NCI-H2107 (cell line): ENCODE measurements at regions not wholly inside any gene's neighbourhood (a gene's known extent, or its start where the extent isn't known, plus 50 kb on each side); places are given as distances from the start of the nearest gene placed in this dataset.
"Not testable (repeated sequence)": the region's sequence is repeated elsewhere in the genome, so short reads cannot be mapped to it uniquely, and the experiment has no call there.

Experiments used
- DNase-seq: peaks from one replicate; lab custom pipeline; 2025; lab: John Stamatoyannopoulos, UW

DNA sequence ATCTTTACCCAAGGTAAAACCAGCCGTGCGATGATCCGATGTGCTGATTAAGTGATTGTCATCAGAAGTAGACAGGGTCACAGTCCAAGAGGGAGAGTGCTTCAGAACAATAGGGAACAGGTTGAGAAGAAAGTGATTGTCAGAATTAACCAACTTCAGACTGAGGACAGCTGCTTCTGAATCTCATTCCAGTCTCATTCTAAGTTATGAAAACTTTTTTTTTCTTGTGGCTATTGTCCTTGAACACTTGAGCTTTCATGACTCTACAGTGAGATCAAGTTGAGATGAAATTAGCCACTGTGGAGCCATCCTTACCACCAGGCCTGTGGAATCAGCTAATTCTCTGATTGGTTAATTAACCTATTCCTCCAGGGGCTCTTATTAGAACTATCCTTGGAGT, 159.9 kb upstream of the WWC1 start:
- no peak for DNase-seq

DNA sequence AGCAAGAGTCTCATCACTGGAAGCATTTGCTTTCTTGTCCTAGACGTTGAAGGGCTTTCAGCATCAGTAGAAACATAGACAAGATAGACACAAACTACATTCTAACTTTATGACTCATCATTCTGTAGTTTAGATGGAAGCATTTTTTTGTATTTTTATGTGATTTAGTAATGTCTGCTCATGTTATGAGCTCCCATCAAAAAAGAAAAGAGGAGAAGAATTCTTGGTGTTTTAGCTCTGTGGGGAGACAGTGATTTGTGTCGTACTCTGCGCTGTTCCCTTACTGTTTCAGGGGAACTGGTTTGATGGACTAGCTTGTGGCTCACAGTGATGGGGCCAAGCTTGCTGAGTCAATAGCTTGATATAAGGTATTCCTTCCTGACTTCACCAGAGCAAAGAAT, 159.2 kb upstream of the WWC1 start:
- no peak for DNase-seq

DNA sequence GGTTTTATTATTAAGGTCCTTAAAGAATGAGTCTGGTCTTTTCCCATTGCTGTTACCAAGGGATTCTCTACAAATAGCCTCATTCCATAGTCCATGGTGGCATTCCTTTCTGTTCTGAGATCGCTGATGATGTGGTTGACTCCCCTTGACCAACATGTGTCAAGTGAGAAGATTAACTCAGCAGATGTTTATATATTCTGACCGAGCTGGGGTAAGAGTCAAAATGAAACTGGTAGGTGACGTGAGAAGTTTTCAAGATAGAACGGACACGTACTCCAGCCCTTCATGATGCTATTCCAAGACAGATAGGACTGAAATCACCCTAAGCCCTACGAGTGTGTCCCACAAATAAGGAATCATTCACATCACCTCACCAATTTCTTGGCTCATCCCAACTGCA, 155.5 kb upstream of the WWC1 start:
- no peak for DNase-seq

DNA sequence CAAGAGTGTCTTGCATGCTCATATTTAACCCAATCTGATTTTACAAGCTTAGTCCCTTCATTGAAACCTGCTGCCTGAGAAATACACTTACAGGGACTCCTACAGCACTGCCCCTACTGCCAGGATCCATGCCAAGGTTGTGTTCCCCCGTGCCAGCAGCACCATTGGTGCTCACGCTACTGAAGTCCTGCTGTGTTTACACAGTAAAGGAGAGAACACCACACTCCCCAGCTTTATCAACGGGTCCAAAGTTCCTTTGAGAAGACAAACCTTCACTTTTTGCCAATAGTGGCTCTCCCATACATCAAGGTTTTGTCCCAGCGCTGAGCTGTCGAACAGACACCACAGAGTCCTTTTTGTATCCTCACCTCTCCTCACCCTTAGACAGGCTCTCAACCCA, 155.1 kb upstream of the WWC1 start:
- no peak for DNase-seq

DNA sequence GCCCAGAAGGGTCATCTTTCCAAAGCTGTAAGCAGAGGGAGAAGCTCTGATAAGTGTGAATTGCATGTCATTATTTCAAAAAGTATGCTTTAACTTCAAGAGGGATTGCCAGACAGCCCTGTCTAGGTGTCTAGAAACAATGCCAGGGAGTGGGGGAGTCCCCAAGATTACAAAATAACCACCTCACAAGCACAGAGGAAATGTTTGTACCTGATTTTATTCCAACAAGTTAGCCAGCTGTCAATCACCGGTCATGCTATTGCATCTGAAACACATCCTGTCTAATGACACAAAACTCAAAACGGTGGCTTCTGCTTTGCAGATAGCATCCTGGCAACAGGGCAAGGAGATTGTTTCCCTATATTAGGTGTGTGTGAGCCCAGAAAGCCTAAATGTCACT, 154.2 kb upstream of the WWC1 start:
- DNase-seq: no peak

DNA sequence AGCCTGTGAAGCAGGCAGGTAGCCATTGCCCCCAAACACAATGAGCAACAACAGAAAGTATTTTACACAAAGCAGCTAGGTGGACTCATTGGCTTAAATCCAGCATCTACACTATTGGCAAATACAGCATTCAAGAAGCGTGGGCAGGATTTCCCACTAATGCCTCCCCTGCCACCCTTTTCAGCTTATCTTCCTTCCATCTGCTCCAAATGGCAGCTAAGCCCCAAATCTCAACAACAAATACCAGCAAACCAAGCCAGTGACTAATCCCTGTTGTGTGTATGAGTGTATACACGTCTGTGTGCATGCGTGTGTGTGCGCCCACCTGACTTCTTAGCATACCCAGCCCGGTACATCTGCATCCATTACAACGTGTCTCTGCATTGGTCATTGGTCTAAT, 151.2 kb upstream of the WWC1 start:
- no peak for DNase-seq

DNA sequence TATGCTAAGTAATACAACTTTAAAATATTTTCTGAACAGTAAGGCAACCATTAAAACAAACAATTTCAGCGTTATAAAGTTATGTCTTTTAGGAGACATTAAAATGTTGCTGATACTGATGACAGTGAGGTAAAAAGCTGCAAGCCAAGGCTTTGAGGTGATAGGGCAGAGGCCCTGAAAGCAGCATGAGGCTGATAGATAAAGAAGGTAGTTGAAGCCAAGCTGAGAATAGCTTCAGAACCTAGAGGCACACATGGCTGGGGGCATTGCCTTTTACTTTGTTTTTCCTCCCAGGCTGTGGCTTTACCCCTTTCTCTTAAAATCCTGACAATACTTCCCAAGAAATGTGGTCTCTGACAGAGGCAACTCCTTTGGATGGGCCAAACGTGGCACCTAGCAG, 149.0 kb upstream of the WWC1 start:
- DNase-seq: no peak

DNA sequence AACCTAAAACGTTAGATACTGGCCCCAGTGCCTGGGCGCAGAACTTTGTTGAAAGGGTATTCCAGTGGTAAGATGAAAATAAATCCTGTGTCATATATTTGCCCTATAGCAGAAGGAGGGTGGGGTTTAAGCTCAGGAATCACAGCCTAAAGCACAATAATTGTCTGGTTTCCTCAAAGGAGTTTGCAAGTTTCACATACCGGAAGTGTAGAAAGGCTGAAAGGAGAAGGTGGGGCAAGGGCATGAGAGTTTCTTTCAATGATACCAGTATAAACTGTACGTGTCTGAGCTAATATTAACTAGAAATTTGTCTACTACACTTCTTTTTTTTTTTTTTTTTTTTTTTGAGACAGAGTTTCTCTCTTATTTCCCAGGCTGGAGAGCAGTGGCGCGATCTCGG, 147.9 kb upstream of the WWC1 start:
- DNase-seq: not testable (repeated sequence)

DNA sequence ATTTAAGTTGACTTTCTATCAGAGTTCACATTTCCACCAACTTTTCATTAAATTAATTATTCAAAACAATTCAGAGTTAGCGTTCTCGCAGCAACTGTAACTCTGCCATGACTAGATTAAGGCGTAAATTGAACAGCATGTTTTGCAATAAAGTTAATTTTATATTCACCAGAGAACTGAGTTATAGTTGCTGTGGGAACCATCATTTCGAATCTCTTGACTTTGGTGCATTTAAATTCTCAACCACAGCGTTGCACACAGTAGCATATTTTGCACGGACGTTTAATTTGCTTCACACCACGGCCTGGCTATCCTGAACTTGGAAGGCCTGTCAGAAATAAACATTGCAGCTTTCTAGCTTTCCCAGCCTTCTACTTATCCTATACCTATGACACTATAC, 144.3 kb upstream of the WWC1 start:
- no peak for DNase-seq

DNA sequence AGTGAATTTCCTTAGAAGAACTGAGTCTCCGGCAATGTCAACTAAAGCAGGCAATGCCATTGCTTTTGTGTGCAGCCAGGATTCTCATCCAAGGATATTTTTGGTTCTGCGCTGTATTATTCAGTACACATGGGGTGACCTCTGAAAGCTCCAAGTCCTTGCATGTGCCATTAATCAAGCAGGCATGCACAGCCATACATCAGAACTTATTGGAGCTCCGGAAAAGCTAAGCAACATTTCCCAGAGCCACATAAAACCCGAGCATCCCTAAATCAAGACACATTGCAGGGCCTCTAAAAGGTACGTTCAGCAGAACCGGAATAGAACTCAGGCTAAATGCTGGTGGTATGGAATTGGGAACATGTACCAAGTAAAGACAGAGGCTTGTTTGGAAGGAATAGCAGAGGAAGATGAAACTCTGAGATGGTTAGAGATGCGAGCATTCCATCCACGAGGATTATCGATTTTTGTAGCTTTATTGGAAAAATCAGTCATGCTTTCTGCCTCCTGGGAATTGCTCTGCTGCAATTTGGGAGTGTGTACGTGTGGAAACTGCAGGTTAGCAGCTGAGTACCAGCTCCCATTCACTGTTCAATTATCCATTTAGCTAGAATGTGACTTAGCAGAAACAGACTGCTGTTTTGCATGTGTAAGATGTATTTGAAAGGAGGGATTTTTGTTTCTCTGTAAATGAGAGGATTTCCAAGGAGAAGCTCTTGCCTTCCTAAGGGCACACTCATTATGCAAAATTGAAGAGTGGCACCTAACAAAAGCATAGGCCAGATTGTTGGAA, 143.7 kb upstream of the WWC1 start:
- DNase-seq: no peak

DNA sequence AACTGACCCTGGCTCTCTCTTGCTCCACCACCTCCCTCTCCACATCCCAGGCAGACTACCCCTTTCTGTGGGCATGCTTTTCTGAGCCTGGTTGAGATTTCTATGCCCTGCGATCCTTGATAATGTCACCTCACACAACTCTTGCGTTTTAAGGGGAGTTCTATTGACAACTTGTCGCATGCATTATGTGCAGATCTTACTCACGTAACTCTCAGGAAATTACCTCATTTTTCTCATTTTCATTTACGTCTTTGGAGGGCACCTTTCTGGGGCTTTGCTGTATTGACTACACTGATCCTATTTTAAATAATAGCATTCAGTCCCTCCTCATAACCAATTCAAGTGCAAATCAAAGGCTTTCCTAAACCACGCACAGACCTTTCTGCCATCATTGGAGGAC, 140.4 kb upstream of the WWC1 start:
- DNase-seq: no peak

DNA sequence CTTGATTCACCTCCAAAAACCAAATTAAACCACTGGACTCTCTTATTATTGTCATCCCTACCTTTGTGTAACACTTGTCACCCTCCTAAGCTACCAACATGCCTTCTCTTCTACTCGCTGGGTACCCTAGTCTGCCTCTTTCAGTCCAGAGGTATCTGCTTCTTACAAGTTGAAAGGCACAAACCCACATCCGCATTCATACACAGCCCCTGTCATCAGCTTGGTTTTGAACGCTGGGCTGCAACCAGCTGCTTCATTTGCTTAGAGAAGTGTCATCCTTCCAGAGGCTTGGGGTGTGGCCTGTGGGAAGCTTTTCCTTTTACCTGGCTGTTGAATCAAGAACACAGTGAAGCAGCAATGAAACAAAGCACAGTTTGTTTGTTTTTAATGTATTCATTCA, 138.8 kb upstream of the WWC1 start:
- no peak for DNase-seq

DNA sequence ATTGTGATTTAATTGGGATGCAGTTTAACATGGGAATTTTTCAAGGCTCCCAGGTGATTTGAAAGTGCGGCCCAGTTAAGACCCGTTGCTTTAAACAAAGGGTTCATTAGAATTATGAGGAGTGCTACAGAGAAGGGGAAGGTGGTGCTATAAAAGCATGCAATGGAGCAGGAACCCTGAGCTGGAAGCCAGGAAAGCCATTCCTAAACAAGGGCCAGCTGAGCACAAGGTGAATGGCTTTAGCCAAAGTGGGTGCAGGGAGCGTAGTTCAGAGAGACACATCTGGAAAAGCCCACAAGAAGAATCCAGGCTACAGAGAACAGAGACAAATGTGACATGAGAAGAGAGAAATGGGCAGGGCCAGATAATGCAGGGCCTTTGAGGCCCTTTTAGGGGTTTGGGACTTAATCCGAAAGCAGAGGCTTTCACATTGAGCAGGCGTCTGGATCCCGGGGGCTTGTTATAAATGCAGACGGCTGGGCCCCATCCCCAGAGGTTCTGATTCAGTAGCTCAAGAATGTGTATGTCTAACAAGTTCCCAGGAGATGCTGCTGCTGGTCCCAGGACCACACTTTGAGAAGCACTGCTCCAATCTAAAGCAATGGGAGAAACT, 138.1 kb upstream of the WWC1 start:
- DNase-seq: no peak

DNA sequence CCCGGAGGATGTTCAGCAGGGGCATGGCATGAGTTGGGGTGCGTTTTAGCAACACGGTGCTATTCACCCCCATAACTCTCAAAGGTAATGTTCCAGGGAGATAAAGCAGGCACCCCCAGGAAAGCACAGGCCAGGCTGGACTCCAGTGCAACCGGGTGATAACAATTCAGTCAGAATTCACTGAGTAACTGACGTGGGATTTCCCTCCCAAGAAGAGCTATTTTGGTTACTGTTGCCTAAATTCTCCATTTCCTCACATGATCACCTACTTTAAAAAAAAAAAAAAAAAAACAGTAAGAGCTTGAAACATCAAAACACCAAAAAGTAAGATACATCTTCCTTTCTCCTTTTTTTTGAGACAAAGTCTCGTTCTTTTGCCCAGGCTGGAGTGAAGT, 137.6 kb upstream of the WWC1 start:
- no peak for DNase-seq

DNA sequence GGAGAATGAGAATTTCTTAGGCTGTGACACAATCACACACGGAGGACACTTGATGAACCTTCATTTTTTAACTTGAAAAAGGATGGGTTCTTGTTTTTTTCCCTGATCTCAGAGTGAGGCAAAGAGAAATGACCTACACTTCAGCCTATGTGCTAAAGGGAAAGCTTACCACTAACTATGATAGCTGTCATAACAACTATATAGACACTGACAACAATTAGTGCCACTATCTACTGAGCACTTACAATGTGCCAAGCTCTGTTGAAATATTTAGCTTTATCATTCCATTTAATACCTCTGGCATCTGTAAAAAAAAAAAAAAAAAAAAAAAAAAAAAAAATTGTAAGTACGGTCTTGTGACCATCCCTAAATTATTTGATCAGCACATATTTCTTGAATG, 135.9 kb upstream of the WWC1 start:
- no peak for DNase-seq

DNA sequence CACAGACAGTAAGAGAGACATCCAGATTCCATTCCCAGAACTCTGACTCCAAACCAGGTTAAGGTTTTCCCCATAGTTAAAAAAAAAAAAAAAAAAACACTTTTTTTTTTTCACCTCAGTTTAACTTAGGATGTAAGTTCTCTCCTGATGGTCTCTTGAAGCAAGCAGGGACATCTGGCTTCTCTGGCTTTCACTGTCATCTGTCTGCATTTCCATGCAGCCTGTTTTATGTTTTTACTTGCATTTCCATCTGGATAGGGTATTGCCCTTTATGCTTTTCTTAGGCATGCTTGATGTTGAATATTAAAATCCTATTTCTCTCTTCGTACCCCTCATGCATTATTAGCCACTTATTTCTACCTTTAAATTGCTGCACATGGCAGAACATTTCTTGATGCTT, 135.3 kb upstream of the WWC1 start:
- no peak for DNase-seq

DNA sequence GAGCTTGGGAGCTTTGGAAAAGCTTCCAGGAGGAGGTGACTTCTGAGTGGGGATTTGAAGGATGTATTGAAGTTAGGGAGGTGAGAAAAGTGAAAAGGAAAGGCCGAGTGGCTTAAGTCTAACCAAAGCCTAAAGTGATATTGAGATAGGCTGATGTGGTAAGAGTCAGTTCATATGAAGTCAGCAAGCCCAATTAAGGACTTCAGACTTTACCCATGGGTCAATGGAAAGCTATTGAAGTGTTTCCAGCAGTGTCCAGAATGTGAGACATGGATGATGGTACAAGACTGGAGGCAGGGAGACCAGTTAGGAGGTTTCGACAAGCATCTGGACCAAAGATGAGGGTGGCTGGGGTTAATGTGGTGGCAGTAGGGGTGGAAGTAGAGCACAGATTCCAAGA, 134.3 kb upstream of the WWC1 start:
- DNase-seq: no peak

DNA sequence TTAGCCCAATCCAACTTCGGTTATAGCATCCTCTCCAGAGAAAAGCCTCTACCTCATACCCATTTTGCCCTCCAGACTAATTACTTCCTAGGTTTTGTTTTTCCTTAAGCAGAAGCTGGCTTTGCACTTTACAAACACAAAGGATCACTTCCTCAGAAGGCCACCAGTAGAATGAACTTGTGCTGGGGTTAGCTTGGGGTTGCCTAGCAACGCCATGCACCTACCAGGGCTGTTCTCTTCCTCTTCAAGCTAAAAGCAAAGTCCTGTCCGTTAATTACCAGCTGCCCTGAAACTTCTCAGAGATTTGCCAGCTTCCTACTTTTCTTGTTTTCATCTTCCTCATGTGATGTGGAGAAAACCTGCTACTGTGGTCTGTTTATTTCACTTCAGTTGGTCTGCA, 132.0 kb upstream of the WWC1 start:
- DNase-seq: no peak

DNA sequence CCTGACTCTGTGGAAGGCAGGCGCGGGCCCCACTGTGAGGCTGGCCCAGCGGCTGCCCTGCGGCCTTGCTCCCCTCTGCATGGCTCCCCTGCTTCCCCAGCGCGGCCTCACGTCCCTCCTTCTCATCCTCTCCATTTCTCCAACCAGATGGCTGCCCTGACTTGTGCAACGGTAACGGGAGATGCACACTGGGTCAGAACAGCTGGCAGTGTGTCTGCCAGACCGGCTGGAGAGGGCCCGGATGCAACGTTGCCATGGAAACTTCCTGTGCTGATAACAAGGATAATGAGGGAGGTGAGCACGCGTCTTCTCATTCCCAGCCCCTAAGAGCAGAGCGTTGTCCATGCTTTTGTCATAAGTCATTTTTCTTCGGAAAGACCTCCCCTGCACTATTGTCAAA, 129.0 kb upstream of the WWC1 start:
- no peak for DNase-seq

DNA sequence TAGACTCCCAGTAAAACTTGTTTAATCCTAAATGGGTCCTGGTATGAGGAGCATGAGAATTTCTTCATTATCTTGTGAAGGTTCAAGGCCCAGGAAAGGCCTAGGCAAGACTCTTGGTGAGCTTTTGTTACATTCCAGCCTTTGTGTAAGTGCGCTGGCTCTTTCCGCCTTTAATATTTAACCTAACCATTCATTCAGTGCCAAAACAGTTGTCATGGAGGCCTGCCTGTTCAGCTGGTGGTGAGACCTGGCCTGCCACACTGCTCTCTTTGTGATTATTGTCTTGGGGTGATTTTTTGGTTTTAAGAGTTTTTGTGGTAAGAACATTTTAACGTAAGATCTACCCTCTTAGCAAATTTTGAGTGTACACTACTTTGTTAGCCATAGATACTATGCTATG, 127.5 kb upstream of the WWC1 start:
- DNase-seq: no peak

DNA sequence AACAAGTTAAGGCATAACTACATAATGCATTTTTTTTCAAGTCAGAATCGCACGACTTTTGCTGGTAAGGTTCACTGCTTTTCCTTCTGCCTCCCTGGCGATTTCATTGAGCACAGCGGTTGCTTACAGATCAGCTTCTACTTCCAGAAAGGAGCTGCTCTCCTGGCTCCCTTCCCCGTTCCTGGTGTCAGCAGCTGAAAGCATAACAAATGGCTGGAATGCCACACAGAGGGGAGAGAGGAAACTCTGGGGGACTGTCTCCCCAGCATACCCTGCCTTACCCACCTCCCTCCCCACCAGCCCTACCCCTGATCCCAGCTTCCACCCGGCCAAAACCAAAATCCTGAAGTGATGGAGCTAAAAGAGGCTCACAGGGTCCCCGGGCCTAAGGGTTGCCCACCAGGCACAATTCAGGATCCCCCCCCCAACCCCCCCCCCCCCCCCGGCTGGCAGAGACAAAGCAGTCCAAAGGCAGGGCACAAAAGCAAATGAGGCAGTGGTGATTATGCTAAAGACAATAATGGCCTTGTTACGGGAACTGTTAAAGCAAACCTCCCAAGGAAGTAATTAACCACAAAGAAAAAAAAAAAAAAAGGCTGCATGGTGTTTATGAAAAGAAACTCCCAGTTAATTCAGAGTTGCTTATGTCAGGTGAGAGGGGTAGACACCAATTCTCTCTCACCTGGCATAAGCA, 126.1 kb upstream of the WWC1 start:
- no peak for DNase-seq

DNA sequence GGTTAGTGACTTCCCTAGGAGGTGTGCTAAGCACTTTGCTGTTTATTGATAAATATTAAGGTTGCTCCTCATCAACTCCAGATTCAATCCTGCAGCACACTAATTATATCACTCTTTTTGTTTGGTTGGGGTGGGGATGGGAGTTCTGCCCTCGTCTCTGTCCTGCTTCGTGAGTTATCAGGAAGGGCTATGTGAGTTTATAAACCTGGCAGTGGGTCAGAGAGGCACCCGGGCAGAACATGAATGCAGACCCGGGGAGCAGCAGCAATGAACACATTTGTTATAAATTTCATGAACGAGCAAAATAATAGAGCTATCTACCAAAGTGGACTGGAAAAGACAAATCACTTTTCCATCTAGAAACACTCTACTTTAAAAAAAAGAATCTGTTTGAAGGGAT, 125.5 kb upstream of the WWC1 start:
- no peak for DNase-seq

DNA sequence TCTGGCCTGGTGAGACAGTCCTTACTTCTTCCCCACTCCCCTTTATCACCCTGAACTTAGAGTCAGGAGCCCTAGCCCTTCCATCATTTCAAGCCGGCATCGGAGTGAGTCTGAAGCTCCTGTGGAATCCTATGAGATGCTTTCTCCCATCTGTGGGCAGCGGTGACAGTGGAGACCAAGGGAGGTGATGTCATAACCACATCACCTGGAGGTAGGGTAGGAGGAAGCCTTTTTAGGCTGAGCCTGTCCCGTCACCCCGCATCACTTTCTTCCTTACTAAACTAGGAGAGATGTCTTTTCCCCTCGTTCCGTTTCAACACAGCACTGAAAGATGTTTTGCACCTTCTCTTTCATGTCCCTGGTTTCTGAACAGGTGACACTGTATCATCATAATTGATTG, 124.1 kb upstream of the WWC1 start:
- DNase-seq: no peak
